H1 (cell line): ENCODE measurements at regions not wholly inside any gene's neighbourhood (a gene's known extent, or its start where the extent isn't known, plus 50 kb on each side); places are given as distances from the start of the nearest gene placed in this dataset.

Source experiments
- CTCF ChIA-PET: fragments of 300-600 bp; sonication (Branson Sonifier 250); formaldehyde crosslinking; loops from one replicate; lab custom pipeline; 2021; ENCODE audit not compliant: partially characterized antibody; lab: Charles Lee
- POLR2A ChIA-PET: fragments of 300-600 bp; sonication (Branson Sonifier 250); formaldehyde crosslinking; loops from one replicate; lab custom pipeline; 2021; ENCODE audit warnings: inconsistent platforms; ENCODE audit not compliant: partially characterized antibody; lab: Charles Lee
- DNase-seq, 2 experiments: peaks; one replicate each; pipeline versions ENCODE4 v3.0.0 to v3.0.0-alpha.2; 2010 to 2022; ENCODE audit warnings: low spot score in 2 of 2, low read depth in 1 of 2, mixed read lengths in 1 of 2
- FAIRE-seq: peaks from 2 replicates; lab custom pipeline; 2011; peaks lifted over from hg19 to GRCh38; lab: Jason Lieb, UNC
- H2AFZ ChIP-seq: 2 replicates; pipeline ENCODE4 v1.8.1; 2012; ENCODE audit warnings: low read length, inconsistent platforms
- H2AK5ac ChIP-seq: 2 replicates; pipeline ENCODE4 v1.6.1; 2013; ENCODE audit warnings: low read depth, low read length
- H2BK120ac ChIP-seq: replicated peaks from 2 replicates; pipeline ENCODE3; 2013; ENCODE audit warnings: low read depth, low read length, inconsistent platforms
- H2BK12ac ChIP-seq: 2 replicates; pipeline ENCODE4 v1.6.1; 2013; ENCODE audit warnings: low read depth, low read length
- H2BK15ac ChIP-seq: 2 replicates; pipeline ENCODE4 v1.6.1; 2013; ENCODE audit warnings: low read length
- H2BK20ac ChIP-seq: 2 replicates; pipeline ENCODE4 v1.6.1; 2013; ENCODE audit warnings: low read length
- H2BK5ac ChIP-seq: 2 replicates; pipeline ENCODE4 v1.6.1; 2013; ENCODE audit warnings: low read depth, low read length
- H3K14ac ChIP-seq: 2 replicates; pipeline ENCODE4 v1.6.1; 2013; ENCODE audit warnings: inconsistent platforms; ENCODE audit not compliant: insufficient read length
- H3K18ac ChIP-seq: 2 replicates; pipeline ENCODE4 v1.6.1; 2013; ENCODE audit warnings: low read length; ENCODE audit errors: extremely low read depth
- H3K23ac ChIP-seq: 2 replicates; pipeline ENCODE4 v1.6.1; 2013; ENCODE audit warnings: inconsistent platforms; ENCODE audit not compliant: insufficient read length
- H3K23me2 ChIP-seq: 2 replicates; pipeline ENCODE4 v1.6.1; 2013; ENCODE audit warnings: low read depth, low read length
- H3K27ac ChIP-seq: 2 replicates; pipeline ENCODE4 v1.6.1; 2011; ENCODE audit warnings: low read depth, low read length, inconsistent platforms
- H3K27me3 ChIP-seq, 4 experiments: replicated peaks in 1 of 4; 1 replicate in 1 of 4; 2 replicates in 3 of 4; pipeline versions ENCODE4 v1.6.1 to v1.8.1; 2011 to 2013; ENCODE audit warnings: low read length in 3 of 4, mild to moderate bottlenecking in 3 of 4, inconsistent platforms in 2 of 4, mixed read lengths in 2 of 4, moderate library complexity in 1 of 4; ENCODE audit not compliant: control insufficient read depth in 3 of 4, insufficient read depth in 3 of 4; ENCODE audit errors: extremely low read depth in 1 of 4
- H3K36me3 ChIP-seq, 4 experiments: 2 replicates each; pipeline versions ENCODE4 v1.6.1 to v1.8.1; 2011 to 2013; ENCODE audit warnings: mild to moderate bottlenecking in 4 of 4, low read length in 3 of 4, moderate library complexity in 2 of 4, control low read depth in 1 of 4, inconsistent platforms in 1 of 4; ENCODE audit not compliant: insufficient read depth in 4 of 4, control insufficient read depth in 2 of 4
- H3K4ac ChIP-seq: replicated peaks from 2 replicates; pipeline ENCODE3; 2013; ENCODE audit warnings: low read length, low read depth, mixed read lengths, inconsistent platforms; ENCODE audit not compliant: insufficient read length
- H3K4me1 ChIP-seq, 4 experiments: replicated peaks in 1 of 4; 1 replicate in 1 of 4; 2 replicates in 3 of 4; pipeline versions ENCODE4 v1.6.1 to v1.8.1; 2011 to 2013; ENCODE audit warnings: low read length in 3 of 4, inconsistent platforms in 2 of 4, mixed read lengths in 1 of 4; ENCODE audit not compliant: insufficient read depth in 4 of 4, control insufficient read depth in 3 of 4
- H3K4me2 ChIP-seq, 2 experiments: 2 replicates each; pipeline versions ENCODE4 v1.6.1 to v1.8.1; 2011 to 2013; ENCODE audit warnings: low read depth in 2 of 2, low read length in 2 of 2, control low read depth in 1 of 2, inconsistent platforms in 1 of 2, mild to moderate bottlenecking in 1 of 2; ENCODE audit not compliant: insufficient read depth in 1 of 2
- H3K4me3 ChIP-seq, 4 experiments: fragments of 200-600, 300-600 bp in 1 of 4; sonication (generic), shearing (Covaris generic), sonication (Bioruptor Twin) in 1 of 4; 2 replicates each; pipeline versions ENCODE4 v1.5.1 to v1.8.1; 2011 to 2016; ENCODE audit warnings: low read length in 4 of 4, low read depth in 3 of 4, control low read depth in 2 of 4, inconsistent platforms in 2 of 4, mild to moderate bottlenecking in 2 of 4, mixed read lengths in 1 of 4, moderate library complexity in 1 of 4; ENCODE audit not compliant: insufficient read depth in 2 of 4; ENCODE audit errors: extremely low read depth in 1 of 4
- H3K56ac ChIP-seq: replicated peaks from 2 replicates; pipeline ENCODE3; 2013; ENCODE audit warnings: low read depth, mild to moderate bottlenecking, mixed read lengths, low read length, inconsistent platforms; ENCODE audit not compliant: insufficient read length
- H3K79me1 ChIP-seq: 2 replicates; pipeline ENCODE4 v1.6.1; 2013; ENCODE audit warnings: low read depth, low read length, control low read depth
- H3K79me2 ChIP-seq, 2 experiments: 2 replicates each; pipeline versions ENCODE4 v1.6.1 to v1.8.1; 2012 to 2013; ENCODE audit warnings: low read length in 2 of 2, mild to moderate bottlenecking in 2 of 2, inconsistent platforms in 1 of 2; ENCODE audit not compliant: insufficient read depth in 2 of 2, control insufficient read depth in 1 of 2
- H3K9ac ChIP-seq, 4 experiments: replicated peaks in 1 of 4; 1 replicate in 1 of 4; 2 replicates in 3 of 4; pipeline versions ENCODE4 v1.6.1 to v1.8.1; 2011 to 2013; ENCODE audit warnings: low read depth in 3 of 4, low read length in 3 of 4, control low read depth in 2 of 4, mild to moderate bottlenecking in 2 of 4, moderate library complexity in 2 of 4, inconsistent platforms in 1 of 4; ENCODE audit errors: extremely low read depth in 1 of 4
- H3K9me3 ChIP-seq, 2 experiments: 2 replicates each; pipeline versions ENCODE4 v1.6.1 to v1.8.1; 2012 to 2013; ENCODE audit warnings: mild to moderate bottlenecking in 2 of 2, moderate library complexity in 2 of 2, control low read depth in 1 of 2, inconsistent platforms in 1 of 2, low read depth in 1 of 2, low read length in 1 of 2, mixed read lengths in 1 of 2; ENCODE audit not compliant: insufficient read depth in 2 of 2
- H4K20me1 ChIP-seq, 2 experiments: replicated peaks in 1 of 2; 2 replicates each; pipeline versions ENCODE3 to v1.8.1; 2011 to 2013; ENCODE audit warnings: inconsistent platforms in 2 of 2, low read length in 2 of 2, mild to moderate bottlenecking in 1 of 2; ENCODE audit not compliant: insufficient read depth in 2 of 2, control insufficient read depth in 1 of 2
- H4K5ac ChIP-seq: 2 replicates; pipeline ENCODE4 v1.6.1; 2013; ENCODE audit warnings: low read length, low read depth, mixed read lengths, inconsistent platforms; ENCODE audit not compliant: insufficient read length
- H4K8ac ChIP-seq: 2 replicates; pipeline ENCODE4 v1.8.0; 2013; ENCODE audit warnings: mild to moderate bottlenecking, moderate library complexity, low read length, inconsistent platforms; ENCODE audit not compliant: insufficient read depth; ENCODE audit errors: extremely low read depth
- H4K91ac ChIP-seq: replicated peaks from 2 replicates; pipeline ENCODE3; 2013; ENCODE audit warnings: low read length, mixed read lengths, inconsistent platforms; ENCODE audit not compliant: insufficient read length
- ASH2L ChIP-seq: fragments of 200-600, 300-600 bp; sonication (generic); IDR thresholded peaks from one replicate; pipeline ENCODE4 v1.7.1; 2017; ENCODE audit warnings: low read length
- BACH1 ChIP-seq: IDR thresholded peaks from 2 replicates; pipeline ENCODE4 v1.6.1; 2012; ENCODE audit warnings: low read length, improper control_type of control experiment
- BRCA1 ChIP-seq: IDR thresholded peaks from 2 replicates; pipeline ENCODE4 v1.6.1; 2012; ENCODE audit warnings: low read depth, low read length, improper control_type of control experiment
- CHD1 ChIP-seq: IDR thresholded peaks from 2 replicates; pipeline ENCODE4 v1.6.1; 2012; ENCODE audit warnings: low read depth, low read length, improper control_type of control experiment
- CHD2 ChIP-seq: IDR thresholded peaks from 2 replicates; pipeline ENCODE4 v1.6.1; 2012; ENCODE audit warnings: low read length, improper control_type of control experiment
- CREB1 ChIP-seq: IDR thresholded peaks from 2 replicates; pipeline ENCODE4 v1.6.1; 2012; ENCODE audit warnings: inconsistent platforms
- EGR1 ChIP-seq: IDR thresholded peaks from 2 replicates; pipeline ENCODE4 v1.6.1; 2011; ENCODE audit warnings: low read depth, low read length, borderline replicate concordance
- HDAC6 ChIP-seq: IDR thresholded peaks from one replicate; pipeline ENCODE4 v1.7.1; 2012; ENCODE audit warnings: low read depth, mild to moderate bottlenecking, inconsistent platforms, low read length, moderate library complexity
- KDM4A ChIP-seq: IDR thresholded peaks from one replicate; pipeline ENCODE4 v1.7.1; 2012; ENCODE audit warnings: low read depth, mild to moderate bottlenecking, moderate library complexity, low read length, inconsistent platforms; ENCODE audit not compliant: severe bottlenecking
- RBBP5 ChIP-seq: IDR thresholded peaks from 2 replicates; pipeline ENCODE4 v1.7.1; 2012; ENCODE audit warnings: low read depth, mild to moderate bottlenecking, inconsistent platforms, low read length, moderate library complexity, borderline replicate concordance
- RXRA ChIP-seq: IDR thresholded peaks from 2 replicates; pipeline ENCODE4 v1.6.1; 2011; ENCODE audit warnings: low read depth, mild to moderate bottlenecking, low read length, moderate library complexity; ENCODE audit not compliant: insufficient read depth
- SRF ChIP-seq: IDR thresholded peaks from 2 replicates; pipeline ENCODE4 v1.6.1; 2011; ENCODE audit warnings: mild to moderate bottlenecking, low read depth, low read length, moderate library complexity
- TEAD4 ChIP-seq: IDR thresholded peaks from 2 replicates; pipeline ENCODE4 v1.6.1; 2012; ENCODE audit warnings: low read depth, low read length, inconsistent platforms, mixed read lengths
- YY1 ChIP-seq: IDR thresholded peaks from 2 replicates; pipeline ENCODE4 v1.6.1; 2011; ENCODE audit warnings: low read depth, mild to moderate bottlenecking, low read length
- ZNF274 ChIP-seq: IDR thresholded peaks from 2 replicates; pipeline ENCODE4 v1.7.0; 2012; ENCODE audit warnings: low read length, borderline replicate concordance; ENCODE audit errors: extremely low read depth
- WGBS, 2 experiments: shearing (Covaris generic) in 1 of 2; methylation state at CpG; one replicate each; pipeline versions ENCODE4 v1.1.6 to v1.1.7; 2013 to 2015; ENCODE audit warnings: low lambda C conversion rate in 2 of 2, mixed read lengths in 2 of 2, inconsistent platforms in 1 of 2, low coverage in 1 of 2, missing lambda C conversion rate in 1 of 2; ENCODE audit not compliant: insufficient replicate concordance in 2 of 2, insufficient coverage in 1 of 2, insufficient read length in 1 of 2; ENCODE audit errors: extremely low coverage in 1 of 2, missing lambda C conversion rate in 1 of 2; 5-methylcytosine and 5-hydroxymethylcytosine counted together
- TF ChIP-seq, protein P1 (sequence below): IDR thresholded peaks from 2 replicates; pipeline ENCODE4 v1.6.1; 2012; ENCODE audit warnings: inconsistent platforms
- TF ChIP-seq, protein P2 (sequence below): IDR thresholded peaks from 2 replicates; pipeline ENCODE4 v1.6.1; 2012; ENCODE audit warnings: inconsistent platforms

DNA sequence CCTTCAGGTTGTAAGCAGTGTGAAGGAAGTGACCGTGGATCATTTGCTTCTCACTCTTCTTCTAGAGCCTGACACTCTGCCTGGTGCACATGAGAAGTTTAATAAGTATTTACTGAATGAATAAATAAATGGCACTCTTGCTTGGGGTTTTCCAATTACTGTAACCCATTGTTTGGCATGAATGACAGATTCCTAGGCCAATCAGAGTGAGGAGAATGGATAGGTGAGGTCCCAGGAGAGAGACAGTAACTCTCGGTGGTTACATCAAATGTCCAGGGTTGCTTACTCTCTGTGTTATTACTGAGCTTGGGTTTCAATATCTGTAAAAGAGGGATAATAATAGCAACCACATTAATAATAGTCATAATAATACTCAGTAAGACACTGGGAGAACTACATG, 204.2 kb upstream of the ISX start:
- no peak overlapping the region for H3K9ac ChIP-seq
- no peak overlapping the region for H2BK15ac ChIP-seq
- 93% methylated on average over 2 of the region's 2 CpGs; no CpG with 5 or more reads in 1 of the 2 experiments for WGBS, 2 experiments
- H4K91ac ChIP-seq: no peak overlapping the region
- no peak overlapping the region for H3K18ac ChIP-seq
- FAIRE-seq: no peak
- H2BK20ac ChIP-seq: no peak overlapping the region
- no peaks in the 10 kb centered on the region for H3K27me3 ChIP-seq
- H2BK5ac ChIP-seq: no peak overlapping the region
- no peak overlapping the region for H2AFZ ChIP-seq
- ChIA-PET POLR2A (no interaction called here), CTCF (no interaction called here)
- H3K36me3 ChIP-seq: no peaks in the 10 kb centered on the region
- no peak overlapping the region for H4K5ac ChIP-seq
- DNase-seq: no peak
- H4K20me1 ChIP-seq: no peaks in the 10 kb centered on the region
- no peak overlapping the region for H3K4me2 ChIP-seq
- no peaks in the 10 kb centered on the region for H3K79me1 ChIP-seq
- H3K14ac ChIP-seq: no peak overlapping the region
- H3K23ac ChIP-seq: no peak overlapping the region
- H4K8ac ChIP-seq: no peak overlapping the region
- no peak overlapping the region for H3K4me3 ChIP-seq
- H2BK120ac ChIP-seq: no peak overlapping the region
- no peak overlapping the region for H3K4ac ChIP-seq
- no peak overlapping the region for H2BK12ac ChIP-seq
- H3K79me2 ChIP-seq: no peaks in the 10 kb centered on the region
- no peaks in the 10 kb centered on the region for H3K9me3 ChIP-seq
- no peak overlapping the region for H3K56ac ChIP-seq
- H3K4me1 ChIP-seq: no peaks in the 10 kb centered on the region
- no peak overlapping the region for H2AK5ac ChIP-seq
- H3K27ac ChIP-seq: no peak overlapping the region
- no peaks in the 10 kb centered on the region for H3K23me2 ChIP-seq
- TF ChIP-seq CREB1: no peak
- TF ChIP-seq, protein P1, sequence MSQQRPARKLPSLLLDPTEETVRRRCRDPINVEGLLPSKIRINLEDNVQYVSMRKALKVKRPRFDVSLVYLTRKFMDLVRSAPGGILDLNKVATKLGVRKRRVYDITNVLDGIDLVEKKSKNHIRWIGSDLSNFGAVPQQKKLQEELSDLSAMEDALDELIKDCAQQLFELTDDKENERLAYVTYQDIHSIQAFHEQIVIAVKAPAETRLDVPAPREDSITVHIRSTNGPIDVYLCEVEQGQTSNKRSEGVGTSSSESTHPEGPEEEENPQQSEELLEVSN: no peak
- no peak for TF ChIP-seq HDAC6
- no peak for TF ChIP-seq BRCA1
- TF ChIP-seq SRF: no peak
- no peak for TF ChIP-seq CHD1
- no peak for TF ChIP-seq KDM4A
- TF ChIP-seq CHD2: no peak
- no peak for TF ChIP-seq BACH1
- TF ChIP-seq, protein P2, sequence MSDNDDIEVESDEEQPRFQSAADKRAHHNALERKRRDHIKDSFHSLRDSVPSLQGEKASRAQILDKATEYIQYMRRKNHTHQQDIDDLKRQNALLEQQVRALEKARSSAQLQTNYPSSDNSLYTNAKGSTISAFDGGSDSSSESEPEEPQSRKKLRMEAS: no peak
- TF ChIP-seq YY1: no peak
- TF ChIP-seq ZNF274: no peak
- TF ChIP-seq EGR1: no peak
- no peak for TF ChIP-seq TEAD4
- no peak for TF ChIP-seq ASH2L
- no peak for TF ChIP-seq RBBP5
- TF ChIP-seq RXRA: no peak
